GM12878 (cell line): ENCODE measurements at regions not wholly inside any gene's neighbourhood (a gene's known extent, or its start where the extent isn't known, plus 50 kb on each side); places are given as distances from the start of the nearest gene placed in this dataset.

Source experiments
- ATAC-seq: fragments of 200-7000 bp; cut with Tn5 transposase; 3 replicates; pipeline ENCODE4 v1.9.1; 2020; ENCODE audit warnings: mild to moderate bottlenecking, moderate library complexity
- BruUV-seq: library from RNA; stranded (reverse); fragments of 400-500 nt; replicated peaks from 2 replicates; lab custom pipeline; 2021; lab: Mats Ljungman, UMichigan
- CTCF ChIA-PET: fragments of 300-600 bp; sonication (Branson Sonifier 250); formaldehyde crosslinking; extraction: SDS; loops from one replicate; lab custom pipeline; 2021; ENCODE audit warnings: inconsistent platforms; lab: Yijun Ruan, JAX
- POLR2A ChIA-PET: fragments of 350-600 bp; formaldehyde crosslinking; extraction: SDS; loops from one replicate; lab custom pipeline; 2021; ENCODE audit warnings: inconsistent platforms; lab: Charles Lee
- RAD21 ChIA-PET: fragments of 300-600 bp; sonication (Branson Sonifier 250); formaldehyde crosslinking; loops from one replicate; lab custom pipeline; 2023; ENCODE audit warnings: antibody characterized with exemption; ENCODE audit not compliant: unreplicated experiment; lab: Charles Lee
- SMC1A ChIA-PET: fragments of 300-600 bp; sonication (Branson Sonifier 250); formaldehyde crosslinking; loops from one replicate; lab custom pipeline; 2023; ENCODE audit not compliant: unreplicated experiment, uncharacterized antibody; lab: Charles Lee
- DNase-seq: peaks from one replicate; pipeline ENCODE4 v3.0.0-alpha.2; 2011; ENCODE audit warnings: low read depth, low spot score
- FAIRE-seq: peaks from 3 replicates; lab custom pipeline; 2011; peaks lifted over from hg19 to GRCh38; lab: Jason Lieb, UNC
- H2AFZ ChIP-seq: 2 replicates; pipeline ENCODE4 v1.6.0; 2011; ENCODE audit warnings: low read depth, low read length, control low read depth; ENCODE audit not compliant: control insufficient read depth
- H3K27ac ChIP-seq: 2 replicates; pipeline ENCODE4 v1.5.1; 2011; ENCODE audit warnings: control low read depth; ENCODE audit not compliant: control insufficient read depth, insufficient read depth
- H3K27me3 ChIP-seq, 2 experiments: replicated peaks in 1 of 2; 2 replicates each; pipeline versions ENCODE4 v1.6.0 to v1.6.1; 2011; ENCODE audit warnings: low read length in 1 of 2; ENCODE audit not compliant: control insufficient read depth in 2 of 2, insufficient read depth in 2 of 2
- H3K36me3 ChIP-seq, 2 experiments: 2 replicates each; pipeline ENCODE4 v1.5.1; 2011; ENCODE audit warnings: low read length in 1 of 2; ENCODE audit not compliant: control insufficient read depth in 2 of 2, insufficient read depth in 2 of 2
- H3K4me1 ChIP-seq: 2 replicates; pipeline ENCODE4 v1.6.1; 2011; ENCODE audit warnings: mild to moderate bottlenecking, low read length, moderate library complexity, mixed read lengths; ENCODE audit not compliant: control insufficient read depth, insufficient read depth
- H3K4me2 ChIP-seq: 2 replicates; pipeline ENCODE4 v1.6.0; 2011; ENCODE audit warnings: control low read depth; ENCODE audit not compliant: control insufficient read depth, insufficient read depth
- H3K4me3 ChIP-seq: fragments of 200-600 bp; sonication (generic); 2 replicates; pipeline ENCODE4 v1.5.1; 2016
- H3K79me2 ChIP-seq: 2 replicates; pipeline ENCODE4 v1.6.0; 2011; ENCODE audit warnings: low read length; ENCODE audit not compliant: control insufficient read depth, insufficient read depth
- H3K9ac ChIP-seq: 2 replicates; pipeline ENCODE4 v1.8.0; 2011; ENCODE audit warnings: low read length, control low read depth, mixed read lengths; ENCODE audit not compliant: control insufficient read depth, insufficient read depth
- H3K9me3 ChIP-seq: replicated peaks from 3 replicates; pipeline ENCODE4 v1.5.1; 2011; ENCODE audit warnings: mild to moderate bottlenecking, low read length; ENCODE audit not compliant: control insufficient read depth, insufficient read depth
- H4K20me1 ChIP-seq: 2 replicates; pipeline ENCODE4 v1.6.0; 2011; ENCODE audit not compliant: control insufficient read depth, insufficient read depth
- ATF7 ChIP-seq: fragments of 450-650 bp; IDR thresholded peaks from 2 replicates; pipeline ENCODE4 v1.6.1; 2016; ENCODE audit warnings: low read depth, mild to moderate bottlenecking
- BHLHE40 ChIP-seq, 2 experiments: fragments of 450-650 bp in 1 of 2; IDR thresholded peaks; 2 replicates each; pipeline ENCODE4 v1.6.1; 2011 to 2017; ENCODE audit warnings: low read depth in 2 of 2, borderline replicate concordance in 1 of 2, improper control_type of control experiment in 1 of 2, low read length in 1 of 2, mild to moderate bottlenecking in 1 of 2
- DPF2 ChIP-seq: fragments of 450-650 bp; IDR thresholded peaks from 2 replicates; pipeline ENCODE4 v1.6.1; 2017; ENCODE audit warnings: mild to moderate bottlenecking
- E2F8 ChIP-seq: fragments of 450-650 bp; IDR thresholded peaks from 2 replicates; pipeline ENCODE4 v1.6.1; 2018; ENCODE audit warnings: mild to moderate bottlenecking, low read depth, moderate library complexity; ENCODE audit not compliant: partially characterized antibody
- IKZF2 ChIP-seq, 2 experiments: fragments of 450-650 bp; IDR thresholded peaks; 2 replicates each; pipeline ENCODE4 v1.6.1; 2017; ENCODE audit warnings: mild to moderate bottlenecking in 2 of 2, moderate library complexity in 2 of 2
- JUNB ChIP-seq: IDR thresholded peaks from 2 replicates; pipeline ENCODE4 v1.6.1; 2016; ENCODE audit warnings: antibody characterized with exemption, mild to moderate bottlenecking
- MEF2B ChIP-seq: fragments of 450-650 bp; IDR thresholded peaks from 2 replicates; pipeline ENCODE4 v1.6.1; 2018; ENCODE audit warnings: mild to moderate bottlenecking, moderate library complexity; ENCODE audit not compliant: partially characterized antibody, poor library complexity, severe bottlenecking
- MLLT1 ChIP-seq: fragments of 450-650 bp; IDR thresholded peaks from 2 replicates; pipeline ENCODE4 v1.6.1; 2016; ENCODE audit warnings: mild to moderate bottlenecking
- MTA2 ChIP-seq: fragments of 450-650 bp; IDR thresholded peaks from 2 replicates; pipeline ENCODE4 v1.6.1; 2016; ENCODE audit warnings: low read depth, mild to moderate bottlenecking, moderate library complexity
- POLR2A ChIP-seq: IDR thresholded peaks from 2 replicates; pipeline ENCODE4 v1.6.1; 2011; ENCODE audit warnings: low read depth, mild to moderate bottlenecking, low read length
- POU2F2 ChIP-seq: IDR thresholded peaks from 3 replicates; pipeline ENCODE4 v1.6.1; 2011; ENCODE audit warnings: low read depth, mild to moderate bottlenecking, low read length, borderline replicate concordance
- RCOR1 ChIP-seq: conservative IDR thresholded peaks from 2 replicates; pipeline ENCODE4 v1.6.1; 2012; ENCODE audit warnings: low read depth, low read length, improper control_type of control experiment
- RELA ChIP-seq: fragments of 450-650 bp; IDR thresholded peaks from 2 replicates; pipeline ENCODE4 v1.8.0; 2014; ENCODE audit warnings: borderline replicate concordance; ENCODE audit not compliant: partially characterized antibody
- RUNX3 ChIP-seq: IDR thresholded peaks from 2 replicates; pipeline ENCODE4 v1.6.1; 2012; ENCODE audit warnings: low read length, inconsistent platforms
- SKIL ChIP-seq: fragments of 450-650 bp; IDR thresholded peaks from 2 replicates; pipeline ENCODE4 v1.6.1; 2017; ENCODE audit warnings: mild to moderate bottlenecking, low read depth, inconsistent platforms; ENCODE audit not compliant: poor library complexity, severe bottlenecking
- TCF7 ChIP-seq: IDR thresholded peaks from 2 replicates; pipeline ENCODE4 v1.6.1; 2014; ENCODE audit warnings: antibody characterized with exemption, borderline replicate concordance
- ZNF217 ChIP-seq: fragments of 450-650 bp; IDR thresholded peaks from 2 replicates; pipeline ENCODE4 v1.6.1; 2017; ENCODE audit warnings: antibody characterized with exemption, mild to moderate bottlenecking
- ZNF384 ChIP-seq: IDR thresholded peaks from 2 replicates; pipeline ENCODE4 v1.6.1; 2012; ENCODE audit warnings: low read depth, mild to moderate bottlenecking, low read length, improper control_type of control experiment, borderline replicate concordance
- ZNF622 ChIP-seq: fragments of 450-650 bp; IDR thresholded peaks from 2 replicates; pipeline ENCODE4 v1.6.1; 2017; ENCODE audit warnings: mild to moderate bottlenecking, inconsistent platforms
- WGBS: methylation state at CpG from one replicate; pipeline ENCODE4 v1.1.6; 2016; ENCODE audit warnings: low lambda C conversion rate; ENCODE audit not compliant: insufficient replicate concordance, insufficient coverage; ENCODE audit errors: missing lambda C conversion rate; 5-methylcytosine and 5-hydroxymethylcytosine counted together
- in situ Hi-C: fragments of 300-500 bp; cut with MboI; formaldehyde crosslinking; loops from 9 replicates; pipeline ENCODE4 v1.14.3; 2018; ENCODE audit warnings: mixed read lengths
- intact Hi-C: fragments of 100-400 bp; cut with micrococcal nuclease; formaldehyde crosslinking; loops from one replicate; pipeline ENCODE4 v1.14.2; 2022; ENCODE audit not compliant: unreplicated experiment

GRCh38 chr4:161287678-161288352 lies 876.0 kb downstream of the FSTL5 start:
- DNase-seq (peak; percentile 31), FAIRE-seq (no peak), ATAC-seq (peak; percentile 97)
- H4K20me1 ChIP-seq: no peaks in the 10 kb centered on the region
- H3K79me2 ChIP-seq: no peaks in the 10 kb centered on the region
- TF ChIP-seq IKZF2 (IDR thresholded peaks at IDR 0.05) (peak; percentile 45 to 79; a peak in 3 of 4 replicates), MEF2B (peak; percentile 57), ZNF384 (peak; percentile 64; the same call in 1 of the 2 replicates), RUNX3 (peak; percentile 52), RCOR1 (no peak), POLR2A (no peak), E2F8 (no peak), ZNF217 (peak; percentile 61; the same call in 1 of the 2 replicates), JUNB (peak; percentile 66), DPF2 (0 out of 2 replicates have a peak, but pooled peaks have one; percentile 34), ATF7 (peak; percentile 31; the same call in 1 of the 2 replicates), SKIL (peak; percentile 36), BHLHE40 (IDR thresholded peaks at IDR 0.05; ENCODE audit: borderline replicate concordance in 1 of 2, low read depth in 2 of 2, low read length in 1 of 2) (peak; percentile 42 to 51; a peak in 2 of 4 replicates), MTA2 (peak; percentile 56), ZNF622 (no peak), MLLT1 (peak; percentile 25; the same call in 1 of the 2 replicates), TCF7 (peak; percentile 74; the same call in 1 of the 2 replicates), RELA (no peak), POU2F2 (peak; percentile 47; the same call in 1 of the 3 replicates)
- H3K4me1 ChIP-seq: no peaks in the 10 kb centered on the region
- no peak overlapping the region for H3K27ac ChIP-seq
- ChIA-PET POLR2A (interaction anchor here (0.7 kb wide), 1 partner anchor 791 kb away, joined by 3 read pairs; no protein-coding TSS in a partner anchor), CTCF (interaction anchor here (0.6 kb wide), 1 partner anchor 38 kb away, joined by 3 read pairs; no protein-coding TSS in a partner anchor), RAD21 (no interaction called here), SMC1A (no interaction called here)
- H3K4me3 ChIP-seq: no peak overlapping the region
- no peak overlapping the region for H3K4me2 ChIP-seq
- BruUV-seq: no TSS peak
- no peak overlapping the region for H3K9ac ChIP-seq
- H3K36me3 ChIP-seq: no peaks in the 10 kb centered on the region
- in situ Hi-C loops (no loop called here), intact Hi-C loops (loop anchor here (2.0 to 10.0 kb wide), 2 partner anchors 17 to 267 kb away; no protein-coding TSS in a partner anchor)
- WGBS: 2% methylated on average over 6 of the region's 6 CpGs
- H3K9me3 ChIP-seq: no peaks in the 10 kb centered on the region; the same call in 2 of the 3 replicates
- H3K27me3 ChIP-seq: no peaks in the 10 kb centered on the region
- no peak overlapping the region for H2AFZ ChIP-seq
